ENCODE measurements at regions not wholly inside any gene's neighbourhood (a gene's known extent, or its start where the extent isn't known, plus 50 kb on each side); places are given as distances from the start of the nearest gene placed in this dataset.

DNA sequence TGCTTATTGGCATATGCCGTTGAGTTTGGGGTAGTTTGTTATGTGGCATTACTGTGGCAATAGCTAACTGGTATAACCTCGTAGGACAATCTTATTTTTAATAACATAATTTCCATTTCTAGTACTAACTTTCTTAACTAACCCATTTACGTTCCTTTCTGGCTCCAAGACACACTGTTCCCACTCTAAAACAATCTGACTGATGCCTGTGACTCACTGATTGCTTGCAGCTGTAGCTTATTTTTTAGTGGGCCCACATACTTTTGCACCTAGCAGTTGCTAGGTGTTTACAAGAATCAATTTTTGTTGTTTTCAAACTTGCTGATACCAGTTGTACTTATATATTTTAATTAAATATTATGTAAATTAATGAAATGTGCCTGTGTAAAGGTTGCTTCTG is 52.2 kb downstream of the FAT3 start:
- no peak for DNase-seq (ENCODE audit: low read depth, low spot score)

GRCh38 chr11:92277871-92278270 is 53.3 kb downstream of the FAT3 start:
- no peak for DNase-seq (ENCODE audit: low read depth, low spot score)

DNA sequence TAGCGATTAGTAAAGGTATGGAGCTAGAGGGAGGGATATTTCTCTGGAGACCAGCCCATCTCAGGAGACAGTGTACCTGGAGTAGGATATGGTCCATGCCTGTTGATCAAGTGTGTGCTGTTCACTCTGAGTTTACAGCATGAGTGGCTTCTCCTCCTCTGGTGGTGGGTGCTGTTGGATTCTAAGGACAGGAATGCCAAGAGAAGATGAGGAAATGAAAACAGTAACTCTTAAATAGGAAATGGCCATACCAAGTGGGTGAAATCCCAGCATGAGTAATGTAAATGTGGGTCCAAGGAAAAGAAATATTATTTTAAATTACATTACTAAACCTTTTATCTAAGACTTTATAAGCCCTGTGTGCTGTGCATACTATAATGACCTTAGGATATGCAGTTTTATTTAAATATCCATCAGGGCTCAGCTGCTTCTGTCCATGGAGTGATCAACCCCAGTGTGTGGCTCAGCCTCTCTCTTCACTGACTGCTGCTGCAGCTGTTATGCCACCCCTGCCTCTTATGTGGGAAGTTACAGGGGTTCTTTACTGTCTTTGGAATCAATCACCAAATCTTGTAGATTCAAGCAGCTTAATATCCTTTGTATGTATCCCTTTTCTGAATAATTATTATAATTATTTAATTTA is 54.3 kb downstream of the FAT3 start:
- DNase-seq (ENCODE audit: low read depth, low spot score): no peak

DNA sequence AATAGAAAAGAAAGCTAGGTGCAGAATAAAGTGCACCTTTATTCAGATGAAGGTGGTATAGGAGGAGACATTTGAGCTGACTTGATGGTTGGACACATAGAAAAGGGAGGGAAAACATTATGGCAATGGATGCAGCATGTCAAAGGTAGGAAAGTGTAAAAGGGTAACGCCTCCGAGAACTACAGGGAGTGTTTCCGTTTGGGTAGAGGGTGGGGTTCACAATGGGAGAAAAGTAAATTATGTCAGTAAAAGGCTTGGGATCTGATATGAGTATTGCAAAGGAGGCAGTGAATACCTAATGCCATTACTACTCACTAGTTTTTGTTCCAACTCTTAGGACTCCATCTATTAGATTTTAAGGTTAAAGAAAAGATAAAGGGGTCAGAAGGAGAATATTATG is 59.5 kb downstream of the FAT3 start:
- DNase-seq (ENCODE audit: low read depth, low spot score): no peak

DNA sequence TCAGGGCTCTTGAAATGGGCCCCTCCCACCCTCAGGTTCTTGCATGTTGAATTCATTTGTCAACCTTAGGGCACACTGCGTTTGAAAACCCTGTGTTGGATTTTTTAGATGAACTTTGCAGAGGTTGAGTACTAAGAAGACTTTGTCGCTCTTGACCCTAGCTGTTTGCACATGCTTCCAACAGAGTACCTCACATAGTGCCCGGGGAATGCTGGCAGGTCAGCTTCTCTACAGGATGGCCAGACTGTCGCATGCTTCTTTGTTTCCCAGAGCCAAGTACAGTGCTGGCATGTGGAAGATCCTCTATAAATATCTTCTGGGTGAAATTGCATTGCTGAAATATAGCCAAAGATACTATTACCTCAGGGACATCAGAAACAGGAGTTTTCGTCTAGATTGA is 59.9 kb downstream of the FAT3 start:
- no peak for DNase-seq (ENCODE audit: low read depth, low spot score)

DNA sequence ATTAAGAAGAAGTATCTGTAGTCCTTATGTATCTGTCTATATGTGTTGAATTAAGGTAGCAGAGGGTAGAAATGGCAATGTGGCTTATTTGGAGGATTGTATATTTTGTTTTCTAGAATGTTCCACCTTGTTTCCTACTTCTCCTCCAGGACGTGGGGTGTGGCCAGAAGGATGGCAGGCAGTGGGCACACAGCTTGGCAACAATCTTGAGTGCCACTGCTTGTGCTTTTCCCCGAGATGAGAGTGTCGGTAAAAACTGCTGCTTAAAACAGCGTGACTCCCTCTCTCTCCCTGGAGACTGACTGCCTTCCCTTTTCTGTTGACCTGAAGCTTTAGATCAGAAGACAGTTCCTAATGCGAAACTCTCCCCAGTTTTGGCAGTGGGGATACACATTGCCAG is 61.2 kb downstream of the FAT3 start:
- DNase-seq (ENCODE audit: low read depth, low spot score): no peak

GRCh38 chr11:92286709-92287108 is 62.1 kb downstream of the FAT3 start:
- no peak for DNase-seq (ENCODE audit: low read depth, low spot score)

DNA sequence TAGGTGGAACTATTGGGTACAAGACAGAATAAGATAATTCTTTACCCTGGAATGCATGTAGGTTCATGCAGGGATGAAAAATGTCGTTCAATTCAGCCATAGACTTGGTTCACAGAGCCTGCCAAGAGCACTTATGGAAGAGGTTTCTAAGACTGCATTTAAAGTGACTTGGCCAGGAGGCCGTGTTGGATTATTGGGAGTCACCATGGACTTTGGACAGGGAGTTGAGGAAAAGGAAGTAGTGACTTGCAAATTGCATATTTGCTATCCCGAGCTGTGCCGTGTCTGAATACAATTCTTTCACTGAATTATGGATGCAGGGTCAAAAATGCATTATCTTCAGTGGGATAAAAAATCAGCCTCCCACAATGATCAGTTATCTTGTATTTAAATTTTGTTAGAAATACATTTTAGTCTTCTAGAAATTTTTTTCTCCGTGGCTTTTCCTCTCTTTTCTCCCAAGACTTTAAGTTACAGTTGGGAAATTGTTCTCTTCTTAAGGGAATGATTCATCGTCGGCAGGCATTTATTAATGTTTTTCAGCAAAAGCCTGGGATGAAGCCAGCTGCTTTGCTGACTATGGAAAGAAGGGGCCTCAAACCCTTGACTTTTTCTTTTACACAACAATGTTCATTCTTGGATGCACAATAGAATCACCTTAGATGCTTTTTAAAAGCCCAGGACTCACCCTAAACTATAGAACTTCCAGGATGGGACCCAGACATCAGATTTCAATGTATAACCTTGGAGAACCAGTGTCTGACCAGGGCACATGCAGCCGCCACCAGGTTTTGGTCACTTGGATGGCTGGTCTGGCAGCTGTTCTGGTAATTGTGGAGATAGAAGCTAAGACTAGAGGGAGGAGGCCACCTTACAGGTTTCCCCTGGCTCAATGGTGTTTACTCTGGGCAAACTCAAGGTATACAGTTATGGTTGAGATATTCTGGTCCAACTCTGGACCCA is 70.8 kb downstream of the FAT3 start:
- DNase-seq (ENCODE audit: low read depth, low spot score): no peak

DNA sequence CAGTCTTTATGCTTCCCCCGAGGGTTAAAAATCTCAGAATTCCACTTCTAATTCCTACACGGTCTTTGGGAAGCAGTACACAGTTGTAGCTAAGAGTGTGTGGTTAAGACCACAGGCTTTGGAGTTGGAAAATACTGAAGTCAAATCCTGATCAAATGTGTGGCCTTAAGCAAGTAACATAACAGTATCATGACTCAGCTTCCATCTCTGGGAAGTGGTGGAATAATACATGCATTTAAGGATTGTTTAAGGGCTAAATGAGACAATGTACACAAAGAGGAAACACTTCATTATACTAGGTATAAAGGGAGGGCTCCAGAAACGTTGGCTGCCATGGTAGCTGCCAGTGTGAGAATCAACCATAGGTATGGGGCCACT is 71.5 kb downstream of the FAT3 start:
- no peak for DNase-seq (ENCODE audit: low read depth, low spot score)

DNA sequence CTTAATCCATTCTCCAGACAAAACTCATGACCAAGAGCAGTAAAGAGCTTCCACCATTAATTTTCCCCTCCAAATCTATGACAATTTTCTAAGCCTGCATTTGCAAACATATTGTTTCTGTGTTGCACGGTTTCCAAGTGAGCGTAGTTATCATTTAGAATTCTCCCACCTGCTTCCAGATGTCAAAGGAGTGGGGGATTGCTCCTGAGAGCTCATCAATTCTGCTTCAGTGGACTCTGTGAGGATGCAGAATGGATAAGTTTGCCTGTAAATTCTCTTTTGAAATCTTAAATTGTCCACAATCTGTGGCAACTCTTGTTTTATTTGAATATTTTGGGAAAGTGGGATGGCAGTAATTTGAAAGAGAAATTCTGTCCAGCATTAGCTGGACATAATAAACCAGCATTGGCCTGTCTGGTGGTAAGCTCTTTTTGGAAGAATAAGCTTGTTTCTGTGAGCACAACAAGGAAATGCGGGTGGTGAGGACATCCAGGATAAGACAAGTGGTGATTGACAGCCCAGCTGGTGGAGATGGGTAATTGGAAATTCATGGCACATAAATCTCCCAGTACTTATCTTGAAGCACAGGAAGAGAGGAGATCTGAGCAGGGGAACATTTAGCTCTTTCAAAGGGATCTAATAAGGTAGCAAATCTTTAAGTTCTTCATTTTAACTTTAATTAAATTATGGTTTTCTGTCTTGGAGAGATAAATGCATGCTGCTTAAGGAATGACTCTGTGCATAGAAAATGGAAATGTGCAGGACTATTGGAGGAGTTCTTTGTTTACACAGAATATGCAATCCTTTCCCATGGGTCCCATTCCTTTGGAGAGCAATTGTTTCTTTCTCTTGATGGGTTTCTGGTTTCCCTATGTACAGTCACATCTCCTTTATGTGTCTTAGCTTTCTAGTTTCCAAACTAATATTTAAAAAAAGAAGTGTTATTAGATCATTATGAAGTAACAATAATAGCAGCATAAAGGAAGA is 73.2 kb downstream of the FAT3 start:
- no peak for DNase-seq (ENCODE audit: low read depth, low spot score)

- DNase-seq (ENCODE audit: low read depth, low spot score): no peak
Observed at GRCh38 chr11:92300876-92301275, 76.3 kb downstream of the FAT3 start.

GRCh38 chr11:92302770-92303169 is 78.2 kb downstream of the FAT3 start:
- no peak for DNase-seq (ENCODE audit: low read depth, low spot score)

DNA sequence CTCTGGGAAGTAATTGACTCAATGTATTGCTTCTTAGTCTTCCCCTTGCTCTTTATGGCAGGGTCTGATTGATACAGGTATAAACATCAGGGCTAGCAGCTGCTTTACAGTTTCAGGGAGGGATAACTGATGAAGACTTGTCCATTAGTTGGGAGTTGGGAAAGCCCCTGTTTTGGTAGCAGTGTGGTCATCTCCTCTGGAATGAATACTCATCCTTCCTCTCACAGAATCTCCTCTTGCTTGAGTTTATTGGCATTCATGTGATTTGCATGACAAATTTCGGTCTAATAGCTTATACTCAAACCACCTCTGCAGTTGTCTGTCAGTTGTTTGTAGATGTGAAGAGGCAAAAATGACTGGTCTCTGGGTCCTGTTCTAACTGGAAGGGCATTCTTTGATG is 79.7 kb downstream of the FAT3 start:
- DNase-seq (ENCODE audit: low read depth, low spot score): no peak

GRCh38 chr11:92306966-92307510 is 82.4 kb downstream of the FAT3 start:
- no peak for DNase-seq (ENCODE audit: low read depth, low spot score)

GRCh38 chr11:92308366-92308765 is 83.7 kb downstream of the FAT3 start:
- DNase-seq (ENCODE audit: low read depth, low spot score): no peak

GRCh38 chr11:92311616-92312449 is 87.2 kb downstream of the FAT3 start:
- peak; percentile 90 for DNase-seq (ENCODE audit: low read depth, low spot score)

DNA sequence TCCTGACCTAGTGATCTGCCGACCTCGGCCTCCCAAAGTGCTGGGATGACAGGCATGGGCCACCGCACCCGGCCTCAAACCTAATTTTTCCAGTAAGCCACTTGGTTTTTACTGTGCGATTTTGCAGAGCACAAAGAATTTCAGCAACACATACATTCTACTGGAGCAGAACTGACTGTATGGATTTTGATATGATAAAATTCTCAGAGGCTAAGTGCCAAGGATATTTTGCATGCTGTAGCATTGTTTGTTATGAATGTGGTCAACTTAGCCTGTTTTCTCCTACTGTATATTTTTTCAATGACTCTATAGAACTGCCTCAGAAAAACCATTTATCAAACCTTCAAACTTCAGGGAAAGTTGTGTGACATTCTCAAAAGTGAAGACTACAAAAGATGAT is 89.2 kb downstream of the FAT3 start:
- DNase-seq (ENCODE audit: low read depth, low spot score): no peak

DNA sequence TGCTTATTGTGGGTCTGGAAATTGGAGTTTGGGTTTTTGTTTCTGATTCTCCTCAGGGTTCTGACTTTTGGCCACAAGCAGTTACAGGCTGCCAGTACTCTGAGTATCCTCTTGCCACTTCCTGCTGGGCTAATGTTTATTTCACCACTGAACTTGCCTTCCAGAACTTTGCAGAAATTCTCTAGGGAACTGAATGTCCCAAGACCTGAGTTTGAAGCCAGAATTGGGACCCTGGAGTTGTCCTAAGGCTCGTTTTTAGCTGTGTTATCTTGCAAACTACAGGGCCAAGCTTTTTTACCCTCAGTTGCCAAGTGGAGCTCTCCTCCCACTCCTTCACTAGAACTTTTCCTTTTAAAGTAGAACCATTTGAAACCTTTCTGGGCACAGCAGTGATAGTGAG is 89.9 kb downstream of the FAT3 start:
- no peak for DNase-seq (ENCODE audit: low read depth, low spot score)

- no peak for DNase-seq (ENCODE audit: low read depth, low spot score)
Observed at GRCh38 chr11:92316106-92316809, 91.6 kb downstream of the FAT3 start.

DNA sequence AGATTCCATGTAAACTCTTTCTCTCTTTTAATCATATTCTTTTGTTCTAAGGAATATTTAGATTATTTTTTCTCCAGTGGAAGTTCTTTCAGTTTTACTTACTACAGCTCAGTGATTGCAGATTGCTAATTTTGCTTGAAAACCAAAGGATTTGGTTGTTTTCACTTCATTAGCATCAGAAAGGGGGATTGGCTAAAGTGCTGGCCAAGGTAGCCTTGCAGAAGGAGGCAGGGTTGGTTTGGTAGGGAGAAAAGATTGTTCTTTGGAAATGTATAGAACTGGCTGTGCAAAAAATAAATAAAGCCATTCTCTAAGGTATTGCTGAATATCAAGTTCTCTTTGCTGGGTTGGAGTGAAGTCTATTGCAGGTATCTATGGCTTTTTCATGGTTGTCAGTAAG is 92.6 kb downstream of the FAT3 start:
- DNase-seq (ENCODE audit: low read depth, low spot score): no peak
